GM12874 (cell line): ENCODE measurements at regions not wholly inside any gene's neighbourhood (a gene's known extent, or its start where the extent isn't known, plus 50 kb on each side); places are given as distances from the start of the nearest gene placed in this dataset.

ENCODE experiments used
- TF ChIP-seq, protein P1 (sequence below): IDR thresholded peaks from 2 replicates; pipeline ENCODE4 v1.5.1; 2011; ENCODE audit warnings: low read depth, mild to moderate bottlenecking, control low read depth, low read length, moderate library complexity; ENCODE audit not compliant: insufficient read depth

- TF ChIP-seq, protein P1, sequence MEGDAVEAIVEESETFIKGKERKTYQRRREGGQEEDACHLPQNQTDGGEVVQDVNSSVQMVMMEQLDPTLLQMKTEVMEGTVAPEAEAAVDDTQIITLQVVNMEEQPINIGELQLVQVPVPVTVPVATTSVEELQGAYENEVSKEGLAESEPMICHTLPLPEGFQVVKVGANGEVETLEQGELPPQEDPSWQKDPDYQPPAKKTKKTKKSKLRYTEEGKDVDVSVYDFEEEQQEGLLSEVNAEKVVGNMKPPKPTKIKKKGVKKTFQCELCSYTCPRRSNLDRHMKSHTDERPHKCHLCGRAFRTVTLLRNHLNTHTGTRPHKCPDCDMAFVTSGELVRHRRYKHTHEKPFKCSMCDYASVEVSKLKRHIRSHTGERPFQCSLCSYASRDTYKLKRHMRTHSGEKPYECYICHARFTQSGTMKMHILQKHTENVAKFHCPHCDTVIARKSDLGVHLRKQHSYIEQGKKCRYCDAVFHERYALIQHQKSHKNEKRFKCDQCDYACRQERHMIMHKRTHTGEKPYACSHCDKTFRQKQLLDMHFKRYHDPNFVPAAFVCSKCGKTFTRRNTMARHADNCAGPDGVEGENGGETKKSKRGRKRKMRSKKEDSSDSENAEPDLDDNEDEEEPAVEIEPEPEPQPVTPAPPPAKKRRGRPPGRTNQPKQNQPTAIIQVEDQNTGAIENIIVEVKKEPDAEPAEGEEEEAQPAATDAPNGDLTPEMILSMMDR: no peak
Measured at GRCh38 chr4:179392787-179393186, 1950.5 kb upstream of the AGA start.

- TF ChIP-seq, protein P1: no peak
Measured at GRCh38 chr4:179398414-179398813, 1956.2 kb upstream of the AGA start.

GRCh38 chr4:179399054-179399782 is 1957.0 kb upstream of the AGA start:
- TF ChIP-seq, protein P1: no peak

GRCh38 chr4:179415037-179415846 is 1973.0 kb upstream of the AGA start:
- TF ChIP-seq, protein P1: no peak

DNA sequence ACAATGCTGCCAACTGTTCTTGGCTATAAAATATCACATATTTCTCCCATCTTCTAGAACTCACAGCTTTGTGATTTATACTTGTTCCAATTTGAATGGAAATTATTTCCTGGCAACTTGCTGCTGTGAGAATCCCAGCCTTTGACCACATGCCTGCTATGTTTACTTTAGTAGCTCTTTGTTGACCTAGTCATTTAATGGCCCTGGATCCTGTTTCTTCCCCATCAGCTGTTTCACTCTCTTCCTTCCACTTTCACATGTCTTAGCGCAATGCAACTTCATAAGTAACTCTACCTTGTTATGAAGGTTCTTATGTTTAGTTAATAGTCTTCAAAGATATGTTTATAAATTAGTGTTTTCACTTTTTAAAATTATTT is 1973.6 kb upstream of the AGA start:
- TF ChIP-seq, protein P1: no peak

- TF ChIP-seq, protein P1: no peak
Measured at GRCh38 chr4:179417357-179417756, 1975.1 kb upstream of the AGA start.

GRCh38 chr4:179437962-179438361 is 1995.7 kb upstream of the AGA start:
- TF ChIP-seq, protein P1: no peak
